Activated CD8-positive, alpha-beta memory T cell treated with anti-CD3 and anti-CD28 coated beads for 36 hours (primary cell): ENCODE measurements at regions not wholly inside any gene's neighbourhood (a gene's known extent, or its start where the extent isn't known, plus 50 kb on each side); places are given as distances from the start of the nearest gene placed in this dataset.
"Not testable (repeated sequence)": the region's sequence is repeated elsewhere in the genome, so short reads cannot be mapped to it uniquely, and the experiment has no call there.

Experiments
- CTCF ChIA-PET: fragments of 350-600 bp; sonication (Branson Sonifier 250); formaldehyde crosslinking; loops from one replicate; lab custom pipeline; 2021; ENCODE audit warnings: antibody characterized with exemption; lab: Charles Lee
- POLR2A ChIA-PET: fragments of 350-600 bp; sonication (Branson Sonifier 250); formaldehyde crosslinking; loops from one replicate; lab custom pipeline; 2021; ENCODE audit warnings: antibody characterized with exemption; lab: Charles Lee

DNA sequence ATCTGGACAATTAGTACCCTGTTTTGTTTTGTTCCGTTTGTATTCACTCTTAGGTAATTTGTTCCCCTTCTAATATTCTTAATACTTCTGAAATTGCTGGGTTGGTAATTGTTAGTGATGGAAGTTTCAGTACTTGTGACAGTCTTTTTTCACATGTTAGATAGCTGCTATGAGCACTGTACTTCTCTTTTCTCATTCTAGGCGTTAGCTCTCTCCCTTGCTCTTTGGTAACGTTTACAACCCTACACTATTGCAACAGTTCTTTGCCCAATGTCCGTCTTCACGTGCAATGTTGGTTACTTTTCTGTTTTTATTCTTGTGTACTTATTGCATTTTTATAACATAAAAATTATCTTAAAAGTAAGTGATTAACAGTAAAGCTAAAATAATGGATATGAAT is 1509.0 kb downstream of the MAT2B start:
- CTCF ChIA-PET = interaction anchor here (0.6 kb wide), 1 partner anchor 34 kb away, joined by 3 read pairs; no protein-coding TSS in a partner anchor
- POLR2A ChIA-PET = no interaction called here

- ChIA-PET CTCF (interaction anchor here (0.6 kb wide), 1 partner anchor 33 kb away, joined by 3 read pairs; no protein-coding TSS in a partner anchor), POLR2A (no interaction called here)
These were observed 1509.7 kb downstream of the MAT2B start for GRCh38 chr5:165015126-165015525.

DNA sequence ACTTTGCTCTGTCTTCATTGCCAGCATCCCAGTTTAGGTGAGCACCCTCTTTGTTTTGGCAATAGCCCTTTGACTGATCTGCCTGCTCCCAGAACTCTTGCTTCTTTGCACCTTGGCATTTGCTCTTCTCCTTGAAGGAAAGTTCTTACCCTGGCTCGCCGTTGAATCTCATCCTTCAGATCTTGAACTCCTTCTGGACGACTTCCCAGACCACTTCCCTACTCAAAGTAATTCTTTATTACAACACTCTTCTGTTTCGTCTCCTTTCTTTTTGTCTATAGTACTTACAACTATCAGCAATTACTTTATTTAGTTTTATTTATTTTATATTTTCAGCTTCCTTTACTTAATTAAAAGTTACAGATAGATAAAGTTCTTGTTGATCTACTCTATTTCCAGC is 1510.1 kb downstream of the MAT2B start:
- CTCF ChIA-PET = no interaction called here
- POLR2A ChIA-PET = no interaction called here

GRCh38 chr5:165026971-165027370 is 1521.6 kb downstream of the MAT2B start:
- CTCF ChIA-PET = no interaction called here
- POLR2A ChIA-PET = no interaction called here

GRCh38 chr5:165028356-165028755 is 1522.9 kb downstream of the MAT2B start:
- CTCF ChIA-PET = no interaction called here
- POLR2A ChIA-PET = no interaction called here

DNA sequence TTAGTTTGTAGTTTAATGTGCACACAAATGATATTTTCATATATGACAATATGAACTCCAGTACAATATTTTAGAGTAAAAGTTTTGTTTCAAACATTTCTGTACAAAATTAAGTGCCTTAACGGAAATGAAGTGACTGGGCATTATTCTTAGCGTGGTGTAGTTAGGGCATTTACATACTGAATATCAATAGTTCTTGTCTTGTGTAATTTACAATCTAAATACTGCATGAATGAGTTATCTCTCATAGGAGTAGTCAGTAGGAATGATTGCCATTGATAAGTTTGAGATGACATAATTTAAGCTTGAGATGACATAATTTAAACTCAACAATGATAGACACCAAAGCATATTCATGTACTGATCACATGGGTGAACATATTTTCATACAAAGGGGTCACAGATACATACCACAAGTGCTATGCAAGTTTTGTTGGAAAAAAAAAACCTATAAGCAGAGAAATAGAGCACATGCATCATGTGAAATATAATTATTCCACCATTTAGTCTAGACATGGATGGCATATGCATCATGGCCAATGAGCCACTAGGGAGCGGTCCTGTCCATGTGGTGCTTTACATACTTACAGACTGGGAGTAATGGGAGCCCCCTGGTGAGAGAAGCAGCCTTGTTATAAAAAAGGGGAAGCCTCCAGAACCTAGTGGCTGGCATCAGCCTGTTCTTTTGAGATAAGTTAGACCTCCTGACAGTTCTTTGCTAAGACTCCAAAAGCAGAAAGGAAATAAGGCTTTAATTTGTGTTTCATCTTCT is 1523.9 kb downstream of the MAT2B start:
- ChIA-PET POLR2A (no interaction called here), CTCF (no interaction called here)

DNA sequence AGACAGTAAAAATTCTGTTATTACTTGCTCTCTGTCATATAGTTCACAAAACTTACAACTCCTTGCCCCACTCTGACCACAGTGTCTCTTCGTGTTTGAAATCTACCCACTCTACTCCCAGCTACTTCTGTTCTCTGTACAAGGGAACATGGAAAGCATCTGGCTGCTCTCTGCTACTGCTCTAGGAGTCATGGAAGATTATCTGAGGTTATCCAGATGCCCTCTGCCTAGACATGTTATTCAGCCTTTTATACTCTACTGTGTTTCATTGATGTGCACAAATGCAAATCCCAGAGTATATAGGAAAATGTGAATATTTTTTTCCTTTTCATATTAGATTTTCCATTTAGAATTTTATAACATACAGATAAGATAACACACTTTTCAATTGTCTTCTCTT is 1525.6 kb downstream of the MAT2B start:
- ChIA-PET CTCF (no interaction called here), POLR2A (no interaction called here)

DNA sequence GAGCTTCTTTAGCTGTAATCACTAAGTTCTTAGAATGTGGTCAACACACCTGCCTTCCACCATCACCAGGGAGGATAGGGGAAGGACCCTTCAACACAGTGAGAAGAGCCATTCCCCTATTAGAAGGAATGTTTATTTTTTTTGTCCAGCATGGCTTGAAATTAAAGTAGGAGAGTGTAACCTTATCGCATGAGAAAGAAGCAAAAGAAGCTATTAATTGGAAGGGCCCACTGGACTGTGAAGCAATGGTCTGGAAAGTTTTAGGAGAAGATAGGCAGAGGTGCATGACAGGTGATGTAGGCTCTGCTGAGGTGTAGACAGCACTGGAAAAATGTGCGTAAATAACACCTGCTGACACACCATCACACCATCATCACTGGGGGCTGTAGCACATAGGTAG is 1526.0 kb downstream of the MAT2B start:
- POLR2A ChIA-PET = no interaction called here
- CTCF ChIA-PET = no interaction called here

DNA sequence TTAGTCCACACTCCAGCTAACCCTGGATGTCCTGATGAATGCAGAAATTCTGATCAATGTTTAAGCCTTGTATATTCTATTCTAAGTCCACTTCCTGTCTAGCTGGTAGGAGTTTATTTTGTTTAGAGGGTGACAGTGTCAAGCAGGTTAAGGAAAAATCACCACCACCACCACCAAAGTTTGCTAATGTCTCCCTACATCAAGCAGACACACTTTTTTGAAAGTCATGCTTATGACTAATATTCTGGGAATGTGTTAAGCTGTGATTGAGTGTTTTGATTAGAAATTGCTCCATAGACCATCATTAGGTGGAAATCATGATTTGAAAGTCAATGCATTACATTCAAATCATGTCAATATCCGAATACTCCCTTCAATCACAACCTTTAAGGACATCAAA is 1530.1 kb downstream of the MAT2B start:
- ChIA-PET POLR2A (no interaction called here), CTCF (no interaction called here)

GRCh38 chr5:165039748-165040147 is 1534.3 kb downstream of the MAT2B start:
- POLR2A ChIA-PET = no interaction called here
- CTCF ChIA-PET = no interaction called here

DNA sequence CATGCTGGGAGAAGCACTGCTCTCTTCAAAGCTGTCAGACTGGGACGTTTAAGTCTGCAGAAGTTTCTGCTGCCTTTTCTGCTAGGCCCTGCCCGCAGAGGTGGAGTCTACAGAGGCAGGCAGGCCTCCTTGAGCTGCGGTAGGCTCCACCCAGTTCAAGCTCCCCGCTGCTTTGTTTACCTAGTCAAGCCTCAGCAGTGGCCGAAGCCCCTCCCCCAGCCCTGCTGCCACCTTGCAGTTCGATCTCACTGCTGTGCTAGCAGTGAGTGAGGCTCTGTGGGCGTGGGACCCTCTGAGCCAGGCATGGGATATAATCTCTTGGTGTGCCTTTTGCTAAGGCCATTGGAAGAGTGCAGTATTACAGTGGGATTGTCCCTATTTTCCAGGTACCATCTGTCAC is 1540.5 kb downstream of the MAT2B start:
- CTCF ChIA-PET, POLR2A ChIA-PET: not testable (repeated sequence)

GRCh38 chr5:165055476-165055875 is 1550.1 kb downstream of the MAT2B start:
- ChIA-PET POLR2A (no interaction called here), CTCF (no interaction called here)

GRCh38 chr5:165057145-165057544 is 1551.7 kb downstream of the MAT2B start:
- ChIA-PET POLR2A (no interaction called here), CTCF (no interaction called here)

GRCh38 chr5:165066751-165067385 is 1561.4 kb downstream of the MAT2B start:
- POLR2A ChIA-PET = no interaction called here

DNA sequence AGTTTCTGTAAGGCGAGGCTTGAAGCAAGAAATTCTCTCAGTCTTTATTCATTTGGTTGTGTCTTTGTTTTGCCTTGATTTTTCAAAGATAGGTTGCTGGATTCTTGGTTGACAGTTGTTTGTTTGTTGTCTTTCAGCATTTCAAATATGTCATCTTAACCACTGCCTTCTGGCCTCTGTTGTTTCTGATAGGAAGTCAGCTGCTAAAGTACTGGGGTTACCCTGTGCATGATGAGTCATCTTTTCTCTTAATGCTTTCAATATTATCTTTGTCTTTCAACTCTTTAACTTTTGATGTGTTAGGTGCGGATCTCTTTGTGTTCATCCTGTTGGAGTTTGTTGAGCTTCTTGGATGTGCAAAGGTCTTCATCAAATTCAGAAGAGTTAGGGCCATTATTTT is 1571.3 kb downstream of the MAT2B start:
- ChIA-PET CTCF (no interaction called here), POLR2A (no interaction called here)

More at GRCh38 chr5:165066751-165067385, 1561.4 kb downstream of the MAT2B start:
- CTCF ChIA-PET = no interaction called here

DNA sequence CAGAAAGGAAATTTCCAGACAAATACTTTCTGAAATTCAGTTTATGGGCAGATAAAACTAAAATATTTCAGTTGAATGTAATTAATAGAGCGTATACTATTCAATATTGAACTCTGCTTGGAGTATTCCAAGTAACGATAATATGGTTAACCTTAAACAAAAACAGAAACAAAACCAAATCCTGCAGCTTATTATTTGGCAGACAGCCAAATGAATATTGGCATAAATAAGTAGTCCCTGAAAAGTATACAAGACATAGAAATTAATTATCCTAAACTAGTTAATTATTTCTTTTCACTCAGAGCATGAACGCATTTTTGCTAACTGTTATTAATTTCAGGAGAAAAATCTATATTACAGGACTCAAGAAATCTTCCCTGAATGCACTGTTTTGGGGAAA is 1574.0 kb downstream of the MAT2B start:
- CTCF ChIA-PET = no interaction called here
- POLR2A ChIA-PET = no interaction called here

- ChIA-PET POLR2A (no interaction called here), CTCF (no interaction called here)
These were observed 1578.0 kb downstream of the MAT2B start for GRCh38 chr5:165083394-165083793.

DNA sequence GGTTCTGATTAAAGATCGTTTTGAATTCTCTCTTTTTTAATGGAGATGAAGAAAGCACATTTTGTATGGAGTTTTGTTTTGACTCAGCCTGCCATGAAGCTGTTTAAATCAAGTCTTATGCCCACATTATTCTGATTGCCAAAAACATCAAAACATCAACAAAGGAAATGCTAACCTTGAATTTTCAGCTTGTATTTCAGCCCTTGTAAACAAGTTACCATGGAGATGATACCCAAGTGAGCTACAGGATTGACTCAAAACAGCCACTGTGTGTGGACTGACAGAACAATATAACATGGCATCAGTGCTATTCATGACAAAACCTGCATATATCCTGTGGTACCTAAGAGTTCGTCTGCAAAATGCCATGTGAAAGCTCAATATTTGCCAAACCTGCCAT is 1581.0 kb downstream of the MAT2B start:
- ChIA-PET CTCF (no interaction called here), POLR2A (no interaction called here)

DNA sequence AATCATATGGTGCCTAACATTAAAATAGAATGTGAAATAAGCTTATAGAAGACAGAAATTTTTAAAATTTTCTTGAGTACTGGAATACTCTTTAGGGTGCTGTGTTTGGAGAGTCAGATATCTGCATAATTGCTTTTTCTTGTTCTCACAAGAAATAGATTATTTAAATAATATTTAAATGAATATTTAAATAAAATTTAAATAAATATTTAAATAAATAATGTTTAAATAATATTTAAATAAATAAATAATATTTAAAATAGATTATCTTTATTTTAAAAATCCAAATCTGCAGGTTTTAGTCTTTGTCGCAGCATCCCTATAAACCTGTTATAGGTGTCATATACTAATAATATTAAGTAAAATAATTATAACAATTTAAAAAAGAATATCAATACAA is 1589.4 kb downstream of the MAT2B start:
- CTCF ChIA-PET = interaction anchor here (1.2 kb wide), 1 partner anchor 14 kb away, joined by 4 read pairs; no protein-coding TSS in a partner anchor
- POLR2A ChIA-PET = no interaction called here

DNA sequence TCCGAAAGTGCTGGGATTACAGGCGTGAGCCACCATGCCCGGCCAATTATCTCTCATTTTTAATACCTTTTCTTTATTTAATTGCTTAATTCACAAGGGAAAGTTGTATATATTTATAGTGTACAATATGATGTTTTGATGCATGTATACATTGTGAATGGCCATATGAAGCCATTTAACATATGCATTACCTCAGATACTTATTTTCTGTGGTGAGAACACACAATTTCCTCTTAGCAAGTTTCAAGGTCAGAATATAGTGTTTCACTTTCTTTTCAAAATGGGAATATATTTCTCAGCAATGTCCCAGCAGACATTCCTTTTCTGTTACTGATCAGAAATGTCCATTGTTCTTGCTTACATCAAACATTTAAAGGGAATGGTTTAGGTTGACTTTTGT is 1596.3 kb downstream of the MAT2B start:
- ChIA-PET CTCF (no interaction called here), POLR2A (no interaction called here)

GRCh38 chr5:165104611-165105010 is 1599.2 kb downstream of the MAT2B start:
- ChIA-PET CTCF (no interaction called here), POLR2A (no interaction called here)
